Naive thymus-derived CD8-positive, alpha-beta T cell (primary cell): ENCODE measurements at regions not wholly inside any gene's neighbourhood (a gene's known extent, or its start where the extent isn't known, plus 50 kb on each side); places are given as distances from the start of the nearest gene placed in this dataset.
"Not testable (repeated sequence)": the region's sequence is repeated elsewhere in the genome, so short reads cannot be mapped to it uniquely, and the experiment has no call there.

Source experiments
- ATAC-seq, 2 donors: fragments of 150-1000 bp; cut with Tn5 transposase in 1 of 2; sonication (Bioruptor Pico), chemical (Tn5 transposase) in 1 of 2; 1 replicate in 1 of 2; 2 replicates in 1 of 2; pipeline ENCODE4 v1.10.0; 2021; ENCODE audit warnings: mild to moderate bottlenecking in 2 of 2, moderate library complexity in 2 of 2
- POLR2A ChIA-PET: fragments of 350-600 bp; sonication (Branson Sonifier 250); formaldehyde crosslinking; loops from one replicate; lab custom pipeline; 2021; ENCODE audit warnings: antibody characterized with exemption; lab: Charles Lee
- DNase-seq, 10 donors: peaks; one replicate each; pipeline versions ENCODE4 v3.0.0 to v3.0.0-alpha.2; 2020 to 2022
- H3K27ac Mint-ChIP-seq, 10 donors: one replicate each; pipeline ENCODE4 v1.8.0; 2020 to 2022; ENCODE audit warnings: mild to moderate bottlenecking in 10 of 10, mixed read lengths in 10 of 10, moderate library complexity in 4 of 10, inconsistent platforms in 1 of 10
- H3K27me3 Mint-ChIP-seq, 5 donors: one replicate each; pipeline ENCODE4 v1.8.0; 2021 to 2022; ENCODE audit warnings: mixed read lengths in 5 of 5
- H3K36me3 Mint-ChIP-seq, 3 donors: one replicate each; pipeline ENCODE4 v1.8.0; 2020 to 2022; ENCODE audit warnings: mixed read lengths in 3 of 3, mild to moderate bottlenecking in 2 of 3, inconsistent platforms in 1 of 3
- H3K4me1 Mint-ChIP-seq, 4 donors: one replicate each; pipeline ENCODE4 v1.8.0; 2021 to 2022; ENCODE audit warnings: mixed read lengths in 4 of 4
- H3K4me3 Mint-ChIP-seq, 10 donors: one replicate each; pipeline ENCODE4 v1.8.0; 2020 to 2022; ENCODE audit warnings: mild to moderate bottlenecking in 10 of 10, mixed read lengths in 10 of 10, moderate library complexity in 6 of 10, inconsistent platforms in 1 of 10
- H3K9me3 Mint-ChIP-seq, 9 donors: one replicate each; pipeline ENCODE4 v1.8.0; 2020 to 2022; ENCODE audit warnings: mixed read lengths in 9 of 9, mild to moderate bottlenecking in 3 of 9, inconsistent platforms in 1 of 9, moderate library complexity in 1 of 9

DNA sequence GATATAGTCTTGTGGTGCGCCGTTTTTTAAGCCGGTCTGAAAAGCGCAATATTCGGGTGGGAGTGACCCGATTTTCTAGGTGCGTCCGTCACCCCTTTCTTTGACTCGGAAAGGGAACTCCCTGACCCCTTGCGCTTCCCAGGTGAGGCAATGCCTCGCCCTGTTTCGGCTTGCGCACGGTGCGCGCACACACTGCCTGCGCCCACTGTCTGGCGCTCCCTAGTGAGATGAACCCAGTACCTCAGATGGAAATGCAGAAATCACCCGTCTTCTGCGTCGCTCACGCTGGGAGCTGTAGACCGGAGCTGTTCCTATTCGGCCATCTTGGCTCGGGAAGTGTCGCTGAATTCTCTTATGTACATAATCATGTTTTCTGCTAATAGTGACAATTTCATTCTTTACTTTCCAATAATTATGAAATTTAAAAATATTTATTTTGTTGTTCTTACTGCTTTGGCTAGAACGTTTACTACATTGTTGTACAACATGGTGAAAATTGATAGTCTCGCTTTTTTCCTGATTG lies 61.2 kb upstream of the MINDY3 start:
- DNase-seq, POLR2A ChIA-PET, H3K36me3 Mint-ChIP-seq, H3K4me1 Mint-ChIP-seq, H3K4me3 Mint-ChIP-seq, H3K9me3 Mint-ChIP-seq, H3K27ac Mint-ChIP-seq, ATAC-seq, H3K27me3 Mint-ChIP-seq: not testable (repeated sequence)

DNA sequence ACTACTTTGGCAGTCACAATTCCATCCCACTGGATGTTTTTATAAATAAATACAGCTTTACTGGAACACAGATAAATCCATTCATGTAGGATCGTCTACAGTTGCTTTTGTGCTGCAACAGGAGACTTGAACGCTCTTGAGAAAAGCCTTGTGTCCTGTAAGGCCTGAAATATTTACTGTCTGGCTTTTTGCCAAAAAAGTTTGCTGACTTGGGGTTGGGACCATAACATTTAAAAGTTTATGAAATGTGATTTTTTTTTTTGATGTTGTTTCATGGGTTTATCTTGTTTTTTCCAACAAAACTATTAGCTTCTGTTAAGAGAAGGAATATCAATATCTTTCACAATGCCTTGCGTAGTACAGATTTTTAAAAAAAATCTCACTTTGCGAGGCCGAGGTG lies 71.1 kb upstream of the MINDY3 start:
- no peak for ATAC-seq
- peaks cover 0 to 17% (median 4%) of the 10 kb centered on the region in 3 donors for H3K36me3 Mint-ChIP-seq
- DNase-seq: no peak
- H3K27me3 Mint-ChIP-seq: peaks cover 12 to 37% (median 22%) of the 10 kb centered on the region in 5 donors
- H3K4me1 Mint-ChIP-seq: peaks cover 0 to 1% (median 0%) of the 10 kb centered on the region in 4 donors
- no peak overlapping the region for H3K4me3 Mint-ChIP-seq
- no peak overlapping the region for H3K27ac Mint-ChIP-seq
- peaks cover 0 to 24% (median 9%) of the 10 kb centered on the region in 9 donors for H3K9me3 Mint-ChIP-seq
- POLR2A ChIA-PET: interaction anchor here (0.6 kb wide), 1 partner anchor 156 kb away, joined by 3 read pairs; no protein-coding TSS in a partner anchor

DNA sequence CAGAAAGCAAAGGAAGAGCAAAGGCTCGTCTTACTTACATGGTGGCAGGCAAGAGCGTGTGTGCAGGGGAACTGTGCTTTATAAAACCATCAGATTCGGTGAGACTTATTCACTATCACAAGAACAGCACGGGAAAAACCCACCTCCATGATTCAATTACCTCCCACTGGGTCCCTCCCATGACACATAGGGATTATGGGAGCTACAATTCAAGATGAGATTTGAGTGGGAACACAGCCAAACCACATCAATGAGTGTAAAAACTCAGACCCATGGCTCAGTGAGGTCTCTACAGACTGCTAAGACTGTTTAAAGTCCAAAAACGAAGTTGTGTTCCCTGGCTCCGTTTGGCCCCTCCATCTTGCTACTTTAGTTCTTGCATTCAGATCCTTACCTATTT lies 79.2 kb upstream of the MINDY3 start:
- H3K4me3 Mint-ChIP-seq, POLR2A ChIA-PET, ATAC-seq, H3K4me1 Mint-ChIP-seq, H3K27ac Mint-ChIP-seq, H3K9me3 Mint-ChIP-seq, DNase-seq, H3K36me3 Mint-ChIP-seq: not testable (repeated sequence)
- peaks cover 10 to 25% (median 22%) of the 10 kb centered on the region in 5 donors for H3K27me3 Mint-ChIP-seq

DNA sequence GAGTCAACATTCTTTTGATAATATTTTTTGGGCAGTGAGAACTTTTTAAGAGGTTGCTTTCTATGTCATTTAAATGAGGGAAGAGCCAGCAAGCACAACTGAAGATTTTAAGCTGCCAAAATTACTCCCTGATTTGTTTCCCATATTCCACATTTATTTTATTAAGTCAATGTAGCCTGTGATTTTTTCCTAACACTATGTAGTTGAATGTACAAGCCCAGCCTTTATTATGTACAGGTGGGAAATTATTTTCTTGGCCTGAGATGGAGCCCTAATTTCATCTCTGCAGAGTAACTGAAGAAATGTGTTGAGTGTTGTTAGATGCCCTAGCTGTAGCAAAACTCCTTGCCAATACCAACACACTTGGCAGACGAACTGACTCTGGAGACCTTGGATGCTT lies 83.1 kb upstream of the MINDY3 start:
- ATAC-seq (no peak), DNase-seq (no peak)
- POLR2A ChIA-PET: no interaction called here
- Mint-ChIP-seq H3K27ac (no peak overlapping the region), H3K4me1 (no peaks in the 10 kb centered on the region), H3K9me3 (peaks cover 0 to 25% (median 16%) of the 10 kb centered on the region in 9 donors), H3K4me3 (no peak overlapping the region), H3K36me3 (no peaks in the 10 kb centered on the region), H3K27me3 (peaks cover 10 to 25% (median 18%) of the 10 kb centered on the region in 5 donors)

DNA sequence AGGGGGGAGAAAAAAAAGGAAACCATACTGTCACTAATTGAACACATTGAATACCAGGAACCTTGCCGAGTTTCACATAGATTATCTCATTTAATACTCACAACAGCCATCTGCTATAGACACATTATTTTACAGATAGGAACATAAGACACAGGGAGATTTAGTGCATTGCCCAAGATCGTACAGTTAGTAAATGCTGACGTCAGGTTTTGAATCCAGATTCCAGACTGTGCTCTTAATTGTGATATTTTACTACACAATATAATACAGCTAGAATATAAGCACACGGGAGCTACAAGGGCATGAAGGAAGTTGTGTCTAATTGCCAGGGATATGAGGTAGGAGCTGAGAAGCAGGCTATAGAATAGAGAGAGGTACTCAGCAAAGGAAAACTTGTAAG lies 93.9 kb upstream of the MINDY3 start:
- ATAC-seq: no peak
- POLR2A ChIA-PET: no interaction called here
- Mint-ChIP-seq H3K4me1 (no peaks in the 10 kb centered on the region), H3K27ac (no peak overlapping the region), H3K36me3 (no peaks in the 10 kb centered on the region), H3K9me3 (peaks cover 0 to 4% (median 0%) of the 10 kb centered on the region in 9 donors), H3K27me3 (peaks cover 1 to 12% (median 9%) of the 10 kb centered on the region in 5 donors), H3K4me3 (no peak overlapping the region)
- DNase-seq: no peak

DNA sequence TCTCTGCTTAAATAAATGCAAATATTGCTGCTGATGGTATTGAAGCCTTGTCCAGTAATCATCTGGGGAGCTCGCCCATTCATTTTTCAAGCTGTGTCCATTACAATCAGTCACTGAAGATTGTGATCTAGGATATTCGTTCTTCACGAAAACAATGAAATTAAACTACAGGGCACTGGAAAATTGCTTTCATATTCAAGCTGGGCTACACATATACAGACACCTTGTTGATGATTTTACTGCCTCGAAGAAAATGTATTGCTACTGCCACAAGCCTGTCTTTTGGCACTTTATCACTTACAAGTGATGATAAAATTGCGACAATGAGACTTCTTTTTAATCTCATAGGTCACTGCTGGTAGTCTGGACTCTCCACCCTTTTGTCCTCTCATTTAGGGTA lies 100.0 kb upstream of the MINDY3 start:
- DNase-seq (no peak), ATAC-seq (no peak)

DNA sequence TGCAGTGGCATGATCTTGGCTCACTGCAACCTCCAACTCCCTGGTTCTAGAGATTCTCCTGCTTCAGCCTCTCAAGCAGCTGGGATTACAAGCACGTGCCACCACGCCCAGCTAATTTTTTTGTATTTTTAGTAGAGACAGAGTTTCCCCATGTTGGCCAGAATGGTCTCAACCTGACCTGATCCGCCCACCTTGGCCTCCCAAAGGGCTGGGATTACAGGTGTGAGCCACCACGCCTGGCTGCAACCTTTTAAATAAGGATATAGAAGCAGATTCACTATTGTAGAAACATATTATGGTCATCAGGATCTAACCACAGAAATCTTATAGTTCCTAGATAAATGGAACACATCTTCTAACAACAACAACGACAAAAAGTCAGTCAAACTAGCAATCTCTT lies 112.4 kb upstream of the MINDY3 start:
- H3K27ac Mint-ChIP-seq, H3K9me3 Mint-ChIP-seq, H3K4me1 Mint-ChIP-seq, ATAC-seq, DNase-seq, H3K27me3 Mint-ChIP-seq, H3K36me3 Mint-ChIP-seq, H3K4me3 Mint-ChIP-seq, POLR2A ChIA-PET: not testable (repeated sequence)

More for the DNA sequence above, 100.0 kb upstream of the MINDY3 start:
- H3K4me1 Mint-ChIP-seq: no peaks in the 10 kb centered on the region
- H3K27ac Mint-ChIP-seq: no peak overlapping the region
- H3K9me3 Mint-ChIP-seq: peaks cover 0 to 4% (median 0%) of the 10 kb centered on the region in 9 donors
- H3K36me3 Mint-ChIP-seq: no peaks in the 10 kb centered on the region
- no peak overlapping the region for H3K4me3 Mint-ChIP-seq
- H3K27me3 Mint-ChIP-seq: peaks cover 0 to 13% (median 3%) of the 10 kb centered on the region in 5 donors
- POLR2A ChIA-PET: no interaction called here

DNA sequence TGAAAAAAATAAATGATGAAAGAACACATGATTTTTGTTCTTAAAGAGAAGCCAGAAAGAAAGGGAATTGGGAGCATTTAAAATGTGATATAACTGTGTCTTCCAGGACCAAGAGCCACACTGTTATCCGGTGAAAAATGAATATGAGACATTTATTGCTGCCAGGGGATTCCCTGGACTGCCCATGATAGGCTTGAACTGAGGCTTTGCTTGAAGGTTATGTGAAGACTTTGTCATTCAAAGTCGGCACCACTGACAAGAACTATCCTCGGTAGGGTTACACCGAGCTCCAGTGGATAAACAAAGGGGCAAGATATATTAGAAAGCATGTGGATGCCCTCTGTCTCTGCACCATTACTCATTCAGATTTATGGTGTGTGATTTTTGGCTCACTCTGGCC lies 125.4 kb upstream of the MINDY3 start:
- no peak for ATAC-seq

DNA sequence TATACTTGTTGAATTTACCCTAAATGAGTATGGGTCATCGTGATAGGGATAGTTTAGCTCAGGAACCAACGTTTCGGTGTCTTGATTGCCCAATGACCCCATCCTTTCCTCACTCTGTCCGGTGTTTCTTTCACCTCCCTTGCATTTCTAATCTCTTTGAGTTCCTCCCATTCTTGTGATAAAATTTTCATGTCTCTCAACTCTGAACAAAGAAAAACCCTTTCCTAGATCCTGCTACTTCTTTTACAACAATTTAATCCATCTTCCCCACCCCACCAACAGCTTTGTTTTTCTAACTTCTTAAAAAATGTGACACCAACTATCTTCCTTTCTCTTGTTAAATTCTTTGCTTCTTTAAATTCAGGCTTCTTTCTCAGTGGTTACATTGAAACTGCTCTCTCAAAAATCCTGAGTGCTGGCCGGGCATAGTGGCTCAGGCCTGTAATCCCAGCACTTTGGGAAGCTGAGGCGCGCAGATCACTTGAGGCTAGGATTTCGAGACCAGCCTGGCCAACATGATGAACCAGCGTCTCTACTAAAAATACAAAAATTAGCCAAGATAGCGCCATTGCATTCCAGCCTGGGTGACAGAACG lies 130.3 kb upstream of the MINDY3 start:
- no peak overlapping the region for H3K27ac Mint-ChIP-seq
- POLR2A ChIA-PET: no interaction called here
- ATAC-seq (no peak), DNase-seq (no peak)
- H3K4me1 Mint-ChIP-seq: no peaks in the 10 kb centered on the region
- H3K4me3 Mint-ChIP-seq: no peak overlapping the region
- H3K27me3 Mint-ChIP-seq: no peaks in the 10 kb centered on the region
- H3K36me3 Mint-ChIP-seq: peaks cover 0 to 3% (median 0%) of the 10 kb centered on the region in 3 donors
- H3K9me3 Mint-ChIP-seq: peaks cover 0 to 22% (median 4%) of the 10 kb centered on the region in 9 donors

More for the DNA sequence above, 125.4 kb upstream of the MINDY3 start:
- no peak overlapping the region for H3K27ac Mint-ChIP-seq
- H3K36me3 Mint-ChIP-seq: peaks cover 0 to 3% (median 0%) of the 10 kb centered on the region in 3 donors
- H3K9me3 Mint-ChIP-seq: peaks cover 0 to 10% (median 4%) of the 10 kb centered on the region in 9 donors
- no peak for DNase-seq
- peaks cover 0 to 3% (median 0%) of the 10 kb centered on the region in 5 donors for H3K27me3 Mint-ChIP-seq
- no peak overlapping the region for H3K4me3 Mint-ChIP-seq
- POLR2A ChIA-PET: no interaction called here
- H3K4me1 Mint-ChIP-seq: no peaks in the 10 kb centered on the region

DNA sequence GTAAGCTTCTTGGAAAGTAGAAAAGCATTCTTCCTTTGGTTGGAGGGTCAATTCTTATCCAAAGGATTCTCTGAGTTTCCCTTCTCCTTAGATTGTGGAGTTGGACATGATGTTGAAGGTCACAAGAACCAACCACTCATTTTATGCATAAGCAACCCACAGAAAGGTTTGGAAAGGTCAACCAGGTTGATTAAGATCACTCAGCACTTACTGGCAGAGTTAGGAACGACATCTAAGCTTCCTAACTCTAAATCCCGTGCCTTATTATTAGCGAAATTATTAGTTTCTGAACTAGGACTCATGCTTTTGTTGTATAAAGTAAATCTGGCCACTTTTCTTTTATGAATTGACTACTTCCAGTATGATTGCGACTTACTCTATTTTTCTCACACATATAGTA lies 137.0 kb upstream of the MINDY3 start:
- Mint-ChIP-seq H3K4me1 (no peaks in the 10 kb centered on the region), H3K4me3 (no peak overlapping the region), H3K9me3 (peaks cover 0 to 12% (median 7%) of the 10 kb centered on the region in 9 donors), H3K27me3 (peaks cover 0 to 4% (median 0%) of the 10 kb centered on the region in 5 donors), H3K36me3 (no peaks in the 10 kb centered on the region), H3K27ac (no peak overlapping the region)
- POLR2A ChIA-PET: no interaction called here
- DNase-seq: no peak
- no peak for ATAC-seq

DNA sequence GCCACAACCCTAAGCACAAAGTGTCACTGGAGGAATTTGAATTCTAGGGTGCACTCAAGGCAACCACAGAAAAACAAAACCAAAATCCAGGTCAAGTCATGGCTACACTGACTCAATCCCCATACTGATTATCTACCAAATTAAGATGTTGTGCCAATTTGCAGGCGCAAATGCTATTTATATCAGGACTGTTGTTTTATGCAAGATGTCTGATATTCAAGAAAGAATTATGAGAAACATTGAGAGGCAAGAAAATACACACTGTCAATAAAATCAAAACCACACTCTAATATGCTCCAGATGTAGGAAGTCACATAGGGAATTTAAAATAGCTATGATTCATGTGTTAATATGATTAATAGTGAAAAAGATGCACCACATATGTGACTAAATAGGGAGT lies 141.3 kb upstream of the MINDY3 start:
- no peaks in the 10 kb centered on the region for H3K4me1 Mint-ChIP-seq
- POLR2A ChIA-PET: no interaction called here

DNA sequence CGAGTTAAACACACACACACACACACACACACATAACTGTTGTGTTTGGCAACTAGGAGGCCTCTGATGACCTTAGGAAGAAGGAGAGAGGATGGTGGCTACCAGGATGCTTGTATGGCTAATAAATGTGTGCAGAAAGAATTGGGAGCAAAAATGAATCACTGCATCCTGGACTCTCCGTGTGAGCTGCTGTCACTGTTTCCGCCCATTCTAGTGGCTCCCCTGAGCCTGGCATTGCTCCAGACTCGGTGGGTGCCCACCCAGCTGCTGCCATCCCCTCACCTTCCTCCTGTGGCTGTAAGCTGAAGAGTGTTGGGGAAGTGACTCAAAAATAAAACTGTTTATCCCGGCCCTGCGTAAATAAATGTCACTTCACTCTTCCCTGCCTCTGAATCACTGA lies 149.5 kb upstream of the MINDY3 start:
- H3K27me3 Mint-ChIP-seq: peaks cover 0 to 11% (median 1%) of the 10 kb centered on the region in 5 donors
- H3K4me3 Mint-ChIP-seq: no peak overlapping the region
- ATAC-seq: no peak
- POLR2A ChIA-PET: no interaction called here
- H3K9me3 Mint-ChIP-seq: peaks cover 0 to 26% (median 8%) of the 10 kb centered on the region in 9 donors
- no peaks in the 10 kb centered on the region for H3K4me1 Mint-ChIP-seq
- no peaks in the 10 kb centered on the region for H3K36me3 Mint-ChIP-seq
- H3K27ac Mint-ChIP-seq: no peak overlapping the region
- DNase-seq: no peak

More for the DNA sequence above, 141.3 kb upstream of the MINDY3 start:
- DNase-seq (no peak), ATAC-seq (no peak)
- H3K4me3 Mint-ChIP-seq: no peak overlapping the region
- peaks cover 0 to 50% (median 9%) of the 10 kb centered on the region in 9 donors for H3K9me3 Mint-ChIP-seq
- no peak overlapping the region for H3K27ac Mint-ChIP-seq
- no peaks in the 10 kb centered on the region for H3K36me3 Mint-ChIP-seq
- H3K27me3 Mint-ChIP-seq: peaks cover 0 to 4% (median 0%) of the 10 kb centered on the region in 5 donors

DNA sequence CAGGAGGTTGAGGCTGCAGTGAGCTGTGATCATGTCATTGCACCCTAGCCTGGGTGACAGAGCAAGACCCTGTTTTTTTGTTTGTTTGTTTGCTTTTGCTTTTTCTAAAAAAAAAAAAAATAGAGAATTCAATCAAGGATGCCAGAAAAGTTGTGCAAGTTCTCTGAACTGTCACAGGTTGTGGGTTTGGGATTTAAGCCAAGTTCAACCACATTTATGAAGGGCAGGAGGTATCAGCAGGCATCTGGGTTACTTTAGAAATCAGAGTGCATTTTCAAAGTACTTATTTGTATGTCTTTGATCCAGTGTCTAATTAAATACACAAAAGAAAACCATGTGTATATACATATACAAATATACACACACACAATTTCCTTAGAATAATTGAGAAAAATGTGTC lies 151.2 kb upstream of the MINDY3 start:
- POLR2A ChIA-PET: no interaction called here
- Mint-ChIP-seq H3K4me1 (no peaks in the 10 kb centered on the region), H3K9me3 (peaks cover 0 to 15% (median 8%) of the 10 kb centered on the region in 9 donors), H3K27me3 (peaks cover 0 to 14% (median 3%) of the 10 kb centered on the region in 5 donors), H3K4me3 (no peak overlapping the region), H3K36me3 (no peaks in the 10 kb centered on the region), H3K27ac (no peak overlapping the region)
- DNase-seq (no peak), ATAC-seq (no peak)
